IMR-90 (cell line): ENCODE measurements at regions not wholly inside any gene's neighbourhood (a gene's known extent, or its start where the extent isn't known, plus 50 kb on each side); places are given as distances from the start of the nearest gene placed in this dataset.

Experiments
- ATAC-seq: fragments of 200-7000 bp; cut with Tn5 transposase; 2 replicates; pipeline ENCODE4 v1.9.1; 2020; ENCODE audit warnings: low read depth, mild to moderate bottlenecking, moderate library complexity
- BruUV-seq: library from RNA; stranded (reverse); fragments of 400-500 nt; replicated peaks from 2 replicates; lab custom pipeline; 2021; lab: Mats Ljungman, UMichigan
- CTCF ChIA-PET: fragments of 300-600 bp; formaldehyde crosslinking; extraction: SDS; loops from one replicate; lab custom pipeline; 2021; ENCODE audit warnings: antibody characterized with exemption; lab: Yijun Ruan, JAX
- POLR2A ChIA-PET: fragments of 300-600 bp; sonication (Branson Sonifier 250); formaldehyde crosslinking; loops from one replicate; lab custom pipeline; 2022; ENCODE audit warnings: antibody characterized with exemption; ENCODE audit not compliant: unreplicated experiment; lab: Charles Lee
- DNase-seq: peaks from one replicate; pipeline ENCODE4 v3.0.0; 2013
- H2AFZ ChIP-seq: replicated peaks from 2 replicates; pipeline ENCODE3; 2013; ENCODE audit warnings: low read length, mild to moderate bottlenecking; ENCODE audit not compliant: poor library complexity
- H2AK5ac ChIP-seq: 2 replicates; pipeline ENCODE4 v1.6.1; 2013; ENCODE audit warnings: low read depth, low read length, inconsistent platforms
- H2AK9ac ChIP-seq: replicated peaks from 2 replicates; pipeline ENCODE3; 2013; ENCODE audit warnings: mild to moderate bottlenecking, low read depth, low read length, moderate library complexity; ENCODE audit not compliant: poor library complexity
- H2BK120ac ChIP-seq: 2 replicates; pipeline ENCODE4 v1.6.1; 2013; ENCODE audit warnings: low read depth, low read length, inconsistent platforms
- H2BK15ac ChIP-seq: 3 replicates; pipeline ENCODE4 v1.6.1; 2013; ENCODE audit warnings: low read depth, low read length, inconsistent platforms
- H2BK20ac ChIP-seq: 2 replicates; pipeline ENCODE4 v1.6.1; 2013; ENCODE audit warnings: low read depth, mild to moderate bottlenecking, inconsistent platforms, low read length, moderate library complexity
- H2BK5ac ChIP-seq: 2 replicates; pipeline ENCODE4 v1.6.1; 2013; ENCODE audit warnings: mild to moderate bottlenecking, low read depth, low read length, inconsistent platforms; ENCODE audit not compliant: poor library complexity, severe bottlenecking
- H3K14ac ChIP-seq: replicated peaks from 2 replicates; pipeline ENCODE4 v1.6.1; 2013; ENCODE audit warnings: low read depth, low read length, inconsistent platforms
- H3K18ac ChIP-seq: 2 replicates; pipeline ENCODE4 v1.6.1; 2013; ENCODE audit warnings: low read depth, low read length, control low read depth
- H3K23ac ChIP-seq: 2 replicates; pipeline ENCODE4 v1.6.1; 2013; ENCODE audit warnings: low read depth, low read length, inconsistent platforms
- H3K27ac ChIP-seq: 2 replicates; pipeline ENCODE4 v1.5.1; 2013; ENCODE audit warnings: mild to moderate bottlenecking, control low read depth, low read length; ENCODE audit not compliant: insufficient read depth
- H3K27me3 ChIP-seq: 2 replicates; pipeline ENCODE4 v1.6.1; 2013; ENCODE audit warnings: low read length; ENCODE audit not compliant: control insufficient read depth, insufficient read depth
- H3K36me3 ChIP-seq: 2 replicates; pipeline ENCODE4 v1.6.1; 2013; ENCODE audit warnings: low read length, mixed read lengths; ENCODE audit not compliant: control insufficient read depth, insufficient read depth
- H3K4ac ChIP-seq: 2 replicates; pipeline ENCODE4 v1.6.1; 2013; ENCODE audit warnings: low read depth, low read length, inconsistent platforms
- H3K4me1 ChIP-seq: 2 replicates; pipeline ENCODE4 v1.6.1; 2013; ENCODE audit warnings: low read length, mixed read lengths; ENCODE audit not compliant: control insufficient read depth, insufficient read depth
- H3K4me2 ChIP-seq: 2 replicates; pipeline ENCODE4 v1.6.1; 2013; ENCODE audit warnings: low read depth, mild to moderate bottlenecking, control low read depth, low read length, moderate library complexity
- H3K4me3 ChIP-seq: 2 replicates; pipeline ENCODE4 v1.5.1; 2013; ENCODE audit warnings: low read depth, mild to moderate bottlenecking, control low read depth, low read length, moderate library complexity; ENCODE audit not compliant: insufficient read depth
- H3K56ac ChIP-seq: 2 replicates; pipeline ENCODE4 v1.6.1; 2013; ENCODE audit warnings: low read length, inconsistent platforms; ENCODE audit not compliant: insufficient read depth; ENCODE audit errors: extremely low read depth
- H3K79me1 ChIP-seq, 2 experiments: 2 replicates each; pipeline ENCODE4 v1.6.1; 2013; ENCODE audit warnings: low read length in 2 of 2, inconsistent platforms in 1 of 2, low read depth in 1 of 2
- H3K9ac ChIP-seq: 2 replicates; pipeline ENCODE4 v1.6.1; 2013; ENCODE audit warnings: low read depth, low read length, control low read depth
- H3K9me1 ChIP-seq: 2 replicates; pipeline ENCODE4 v1.6.1; 2013; ENCODE audit warnings: low read length, inconsistent platforms; ENCODE audit not compliant: insufficient read depth
- H3K9me3 ChIP-seq: 2 replicates; pipeline ENCODE4 v1.6.1; 2013; ENCODE audit warnings: low read length; ENCODE audit not compliant: control insufficient read depth, insufficient read depth
- H4K20me1 ChIP-seq: 2 replicates; pipeline ENCODE4 v1.6.1; 2013; ENCODE audit warnings: low read length, inconsistent platforms; ENCODE audit not compliant: insufficient read depth
- H4K5ac ChIP-seq: 2 replicates; pipeline ENCODE4 v1.6.1; 2013; ENCODE audit warnings: mild to moderate bottlenecking, low read depth, low read length, control low read depth
- H4K8ac ChIP-seq, 2 experiments: 2 replicates each; pipeline ENCODE4 v1.6.1; 2013; ENCODE audit warnings: low read depth in 2 of 2, low read length in 2 of 2, control low read depth in 1 of 2, inconsistent platforms in 1 of 2
- H4K91ac ChIP-seq: 2 replicates; pipeline ENCODE4 v1.6.1; 2013; ENCODE audit warnings: low read depth, low read length, inconsistent platforms; ENCODE audit not compliant: insufficient read depth
- CTCF ChIP-seq: conservative IDR thresholded peaks from 2 replicates; pipeline ENCODE4 v1.5.1; 2012; ENCODE audit warnings: mild to moderate bottlenecking, low read depth, low read length, improper control_type of control experiment
- ELK1 ChIP-seq: fragments of 150-350 bp; IDR thresholded peaks from 2 replicates; pipeline ENCODE4 v1.6.1; 2016; ENCODE audit warnings: low read depth, mild to moderate bottlenecking, low read length, moderate library complexity, borderline replicate concordance
- MAFK ChIP-seq: IDR thresholded peaks from 2 replicates; pipeline ENCODE4 v1.6.1; 2012; ENCODE audit warnings: low read depth, low read length, improper control_type of control experiment
- MAZ ChIP-seq: IDR thresholded peaks from 2 replicates; pipeline ENCODE4 v1.6.1; 2012; ENCODE audit warnings: low read depth, mild to moderate bottlenecking, low read length, improper control_type of control experiment, moderate library complexity, borderline replicate concordance
- MXI1 ChIP-seq: IDR thresholded peaks from 2 replicates; pipeline ENCODE4 v1.6.1; 2012; ENCODE audit warnings: low read depth, mild to moderate bottlenecking, low read length, moderate library complexity, borderline replicate concordance
- USF2 ChIP-seq: fragments of 150-350 bp; IDR thresholded peaks from 2 replicates; pipeline ENCODE4 v1.6.1; 2017; ENCODE audit warnings: mild to moderate bottlenecking, antibody characterized with exemption, low read length, low read depth
- WGBS, 2 experiments: methylation state at CpG; one replicate each; pipeline versions ENCODE4 v1.1.5 to v1.1.7; 2013; ENCODE audit warnings: missing lambda C conversion rate in 2 of 2; ENCODE audit not compliant: insufficient read length in 1 of 2; ENCODE audit errors: extremely low coverage in 2 of 2; 5-methylcytosine and 5-hydroxymethylcytosine counted together
- dilution Hi-C: fragments of 300-500 bp; cut with HindIII; formaldehyde crosslinking; loops from one replicate; pipeline ENCODE4 v1.14.3; 2018; ENCODE audit warnings: low sequenced_read_pairs; ENCODE audit not compliant: unreplicated experiment
- in situ Hi-C: fragments of 300-500 bp; cut with MboI; formaldehyde crosslinking; loops from 3 replicates; pipeline ENCODE4 v1.14.3; 2019; ENCODE audit warnings: low sequenced_read_pairs, inconsistent platforms, mixed read lengths
- intact Hi-C: fragments of 100-400 bp; cut with micrococcal nuclease; formaldehyde crosslinking; loops from 2 replicates; pipeline ENCODE4 v1.10.0; 2022

GRCh38 chr3:35224565-35225295 is 414.6 kb upstream of the ARPP21 start:
- Histone ChIP-seq H3K14ac (no peak overlapping the region), H3K56ac (no peak overlapping the region), H3K36me3 (no peaks in the 10 kb centered on the region), H3K23ac (no peak overlapping the region), H2BK120ac (no peak overlapping the region), H3K79me1 (no peaks in the 10 kb centered on the region), H3K18ac (no peak overlapping the region), H2AK5ac (no peak overlapping the region), H2BK20ac (no peak overlapping the region), H3K4me2 (no peak overlapping the region), H3K27ac (no peak overlapping the region), H3K4me3 (no peak overlapping the region), H2BK5ac (no peak overlapping the region), H2AFZ (no peak overlapping the region), H3K27me3 (no peaks in the 10 kb centered on the region), H4K20me1 (no peaks in the 10 kb centered on the region), H3K4ac (no peak overlapping the region), H4K8ac (no peak overlapping the region), H4K91ac (no peak overlapping the region), H3K9me3 (no peaks in the 10 kb centered on the region), H4K5ac (no peak overlapping the region), H3K9me1 (no peaks in the 10 kb centered on the region), H3K4me1 (no peaks in the 10 kb centered on the region), H2AK9ac (no peak overlapping the region), H2BK15ac (no peak overlapping the region), H3K9ac (no peak overlapping the region)
- dilution Hi-C loops, result no loop called here
- intact Hi-C loops, result no loop called here
- 13 to 100% methylated on average over 1 of the region's 3 CpGs for WGBS, 2 experiments
- ChIA-PET POLR2A (no interaction called here), CTCF (no interaction called here)
- TF ChIP-seq MXI1, result no peak
- TF ChIP-seq ELK1, result no peak
- TF ChIP-seq CTCF, result no peak
- TF ChIP-seq MAZ, result no peak
- TF ChIP-seq USF2, result no peak
- TF ChIP-seq MAFK, result no peak
- DNase-seq (no peak), ATAC-seq (no peak)
- BruUV-seq, result no TSS peak
- in situ Hi-C loops, result no loop called here
